Heart left ventricle (tissue), 16 donors: ENCODE measurements at regions not wholly inside any gene's neighbourhood (a gene's known extent, or its start where the extent isn't known, plus 50 kb on each side); places are given as distances from the start of the nearest gene placed in this dataset.

ENCODE experiments used
- ATAC-seq, 4 donors: fragments of 200-7000 bp; cut with Tn5 transposase; one replicate each; pipeline ENCODE4 v1.9.1; 2020 to 2022; ENCODE audit warnings: moderate library complexity in 4 of 4, mild to moderate bottlenecking in 3 of 4, moderate number of reproducible peaks in 1 of 4
- DNase-seq, 5 donors: peaks; one replicate each; pipeline ENCODE4 v3.0.0-alpha.2; 2020
- H3K27ac ChIP-seq, 12 donors: fragments of 200-600 bp; sonication (generic) in 4 of 12; one replicate each; pipeline versions ENCODE4 v1.5.0 to v1.8.0; 2016 to 2022; ENCODE audit warnings: mild to moderate bottlenecking in 2 of 12
- H3K27me3 ChIP-seq, 9 donors: fragments of 200-600 bp; sonication (generic) in 2 of 9; one replicate each; pipeline versions ENCODE4 v1.5.1 to v1.8.0; 2016 to 2022; ENCODE audit warnings: mild to moderate bottlenecking in 3 of 9
- H3K36me3 ChIP-seq, 9 donors: fragments of 200-600 bp; sonication (generic) in 2 of 9; one replicate each; pipeline versions ENCODE4 v1.5.0 to v1.8.0; 2018 to 2022; ENCODE audit warnings: mild to moderate bottlenecking in 2 of 9
- H3K4me1 ChIP-seq, 12 donors: fragments of 200-600 bp; sonication (generic) in 4 of 12; one replicate each; pipeline versions ENCODE4 v1.5.0 to v1.8.0; 2016 to 2022; ENCODE audit warnings: mild to moderate bottlenecking in 3 of 12
- H3K4me3 ChIP-seq, 12 donors: fragments of 200-600 bp; sonication (generic) in 4 of 12; one replicate each; pipeline versions ENCODE4 v1.5.0 to v1.8.0; 2017 to 2022; ENCODE audit warnings: mild to moderate bottlenecking in 9 of 12, moderate library complexity in 4 of 12
- H3K9me3 ChIP-seq, 12 donors: fragments of 200-600 bp; sonication (generic) in 4 of 12; one replicate each; pipeline versions ENCODE4 v1.5.0 to v1.8.0; 2016 to 2022; ENCODE audit warnings: mild to moderate bottlenecking in 1 of 12
- CTCF ChIP-seq, 12 donors: fragments of 200-600 bp; sonication (generic) in 4 of 12; IDR thresholded peaks; one replicate each; pipeline versions ENCODE4 v1.5.0 to v1.8.0; 2018 to 2022; ENCODE audit warnings: antibody characterized with exemption in 12 of 12, mild to moderate bottlenecking in 5 of 12
- POLR2A ChIP-seq, 2 donors: fragments of 450-650 bp; IDR thresholded peaks; one replicate each; pipeline ENCODE4 v1.6.1; 2017; ENCODE audit warnings: antibody characterized with exemption in 2 of 2, mild to moderate bottlenecking in 2 of 2, moderate library complexity in 2 of 2
- WGBS, 4 donors: extraction: QIAGEN DNeasy Blood & Tissue Kit in 2 of 4; methylation state at CpG; one replicate each; pipeline versions ENCODE4 v1.1.5 to v1.1.7; 2013 to 2018; 5-methylcytosine and 5-hydroxymethylcytosine counted together
- intact Hi-C, 10 donors: fragments of 100-400 bp; cut with DNase I; formaldehyde crosslinking; loops; one replicate each; pipeline versions ENCODE4 v1.11.1 to v1.14.2; 2022
- donor health status: ischemic (EF 13 %, LVEDD 7.1; RV severe dilation, severe dysfunction).
- donor health status: healthy with polysubstance abuse.
- donor health status: DM: no; HTN: yes; CAD: no.
- donor health status: DM: no; HTN: no; CAD: no.
- donor health status: ischemic (EF 25% LVEDD 6.9; RV normal size, moderate dysfunction).
- donor health status: ischemic (EF 25% LVEDD 5.7; RV mildly dilated, moderate dysfunction).
- donor health status: healthy.
- donor health status: DM: yes; HTN: yes; CAD: no.
- donor health status: ischemic (EF 35%, LVEDD 5.7; RV mildly dilated, moderate dysfunction).
- donor health status: nonischemic (EF 11% LVEDD 7.7; RV severe dilation, severe dysfunction).
- donor health status: DM: yes; HTN: yes; CAD: no.
- donor health status: PGD.
- donor health status: ischemic (EF 29% LVEDD 5.4; RV normal size, mild dysfunction).
- donor health status: nonischemic (EF 23%, LVEDD 6.1; RV moderate dilation, normal function).

GRCh38 chr7:136045181-136045580 lies 68.0 kb upstream of the MTPN start:
- ATAC-seq: no peak
- no peaks in the 10 kb centered on the region for H3K27me3 ChIP-seq
- no peak overlapping the region for H3K27ac ChIP-seq
- H3K9me3 ChIP-seq: peaks cover 0 to 17% (median 0%) of the 10 kb centered on the region in 12 donors
- H3K4me3 ChIP-seq: no peak overlapping the region
- intact Hi-C loops: no loop called here
- no peaks in the 10 kb centered on the region for H3K36me3 ChIP-seq
- peaks cover 0 to 2% (median 0%) of the 10 kb centered on the region in 12 donors for H3K4me1 ChIP-seq
- TF ChIP-seq CTCF (IDR thresholded peaks at IDR 0.05) (no peak), POLR2A (IDR thresholded peaks at IDR 0.05) (no peak)
- 84 to 90% (median 87%) methylated on average over 3 of the region's 3 CpGs for WGBS, 4 donors
- DNase-seq: no peak

GRCh38 chr7:136039577-136040345 lies 62.6 kb upstream of the MTPN start:
- Histone ChIP-seq H3K4me1 (peaks cover 0 to 13% (median 6%) of the 10 kb centered on the region in 12 donors), H3K36me3 (no peaks in the 10 kb centered on the region), H3K27me3 (no peaks in the 10 kb centered on the region), H3K9me3 (no peaks in the 10 kb centered on the region), H3K27ac (peak overlapping the region in 3 of 12 donors; percentile 17 to 44 (median 24)), H3K4me3 (no peak overlapping the region)
- DNase-seq (no peak), ATAC-seq (no peak)
- intact Hi-C loops: loop anchor here in 1 of 10 donors (10.0 kb wide), 1 partner anchor 145 kb away; no protein-coding TSS in a partner anchor
- WGBS, 4 donors: 61 to 77% (median 69%) methylated on average over 5 of the region's 5 CpGs
- no peak for TF ChIP-seq CTCF (IDR thresholded peaks at IDR 0.05)
- TF ChIP-seq POLR2A (IDR thresholded peaks at IDR 0.05): no peak

GRCh38 chr7:136036336-136036735 lies 59.2 kb upstream of the MTPN start:
- Histone ChIP-seq H3K27me3 (no peaks in the 10 kb centered on the region), H3K36me3 (no peaks in the 10 kb centered on the region), H3K4me3 (no peak overlapping the region), H3K4me1 (peaks cover 0 to 27% (median 8%) of the 10 kb centered on the region in 12 donors), H3K9me3 (no peaks in the 10 kb centered on the region), H3K27ac (peak overlapping the region; percentile 28 to 86 (median 78))
- no peak for ATAC-seq
- no peak for TF ChIP-seq CTCF (IDR thresholded peaks at IDR 0.05)
- no peak for TF ChIP-seq POLR2A (IDR thresholded peaks at IDR 0.05)
- 48 to 55% (median 52%) methylated on average over 3 of the region's 3 CpGs for WGBS, 4 donors
- DNase-seq: no peak
- intact Hi-C loops: loop anchor here in 1 of 10 donors (10.0 kb wide), 1 partner anchor 148 kb away; no protein-coding TSS in a partner anchor

GRCh38 chr7:136034132-136034531 lies 57.0 kb upstream of the MTPN start:
- Histone ChIP-seq H3K36me3 (no peaks in the 10 kb centered on the region), H3K4me3 (no peak overlapping the region), H3K4me1 (peaks cover 0 to 25% (median 4%) of the 10 kb centered on the region in 12 donors), H3K27me3 (no peaks in the 10 kb centered on the region), H3K9me3 (no peaks in the 10 kb centered on the region), H3K27ac (peak overlapping the region; percentile 57 to 91 (median 82))
- peak; percentile 18 to 81 (median 58) for ATAC-seq
- TF ChIP-seq CTCF (IDR thresholded peaks at IDR 0.05) (no peak), POLR2A (IDR thresholded peaks at IDR 0.05) (no peak)
- peak in 1 of 5 donors; percentile 29 for DNase-seq
- WGBS, 4 donors: 27 to 48% (median 39%) methylated on average over 3 of the region's 3 CpGs
- intact Hi-C loops: loop anchor here in 1 of 10 donors (10.0 kb wide), 1 partner anchor 151 kb away; no protein-coding TSS in a partner anchor
